ENCODE measurements at regions not wholly inside any gene's neighbourhood (a gene's known extent, or its start where the extent isn't known, plus 50 kb on each side); places are given as distances from the start of the nearest gene placed in this dataset.
"Not testable (repeated sequence)": the region's sequence is repeated elsewhere in the genome, so short reads cannot be mapped to it uniquely, and the experiment has no call there.

DNA sequence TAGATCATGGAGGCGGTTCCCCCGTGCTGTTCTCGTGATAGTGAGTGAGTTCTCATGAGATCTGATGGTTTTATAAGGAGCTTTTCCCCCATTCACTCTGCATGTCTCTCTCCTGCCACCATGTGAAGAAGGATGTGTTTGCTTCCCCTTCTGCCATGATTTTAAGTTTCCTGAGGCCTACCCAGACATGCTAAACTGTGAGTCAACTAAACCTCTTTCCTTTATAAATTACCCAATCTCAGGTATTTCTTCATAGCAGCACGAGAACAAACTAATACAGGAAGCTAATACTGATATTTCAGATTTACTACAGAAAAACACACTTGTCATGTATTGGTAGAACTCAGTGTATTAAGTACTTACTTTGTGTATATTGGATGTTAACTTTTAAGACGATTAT is 140.2 kb downstream of the MRPL39 start:
- TF ChIP-seq, protein P1, sequence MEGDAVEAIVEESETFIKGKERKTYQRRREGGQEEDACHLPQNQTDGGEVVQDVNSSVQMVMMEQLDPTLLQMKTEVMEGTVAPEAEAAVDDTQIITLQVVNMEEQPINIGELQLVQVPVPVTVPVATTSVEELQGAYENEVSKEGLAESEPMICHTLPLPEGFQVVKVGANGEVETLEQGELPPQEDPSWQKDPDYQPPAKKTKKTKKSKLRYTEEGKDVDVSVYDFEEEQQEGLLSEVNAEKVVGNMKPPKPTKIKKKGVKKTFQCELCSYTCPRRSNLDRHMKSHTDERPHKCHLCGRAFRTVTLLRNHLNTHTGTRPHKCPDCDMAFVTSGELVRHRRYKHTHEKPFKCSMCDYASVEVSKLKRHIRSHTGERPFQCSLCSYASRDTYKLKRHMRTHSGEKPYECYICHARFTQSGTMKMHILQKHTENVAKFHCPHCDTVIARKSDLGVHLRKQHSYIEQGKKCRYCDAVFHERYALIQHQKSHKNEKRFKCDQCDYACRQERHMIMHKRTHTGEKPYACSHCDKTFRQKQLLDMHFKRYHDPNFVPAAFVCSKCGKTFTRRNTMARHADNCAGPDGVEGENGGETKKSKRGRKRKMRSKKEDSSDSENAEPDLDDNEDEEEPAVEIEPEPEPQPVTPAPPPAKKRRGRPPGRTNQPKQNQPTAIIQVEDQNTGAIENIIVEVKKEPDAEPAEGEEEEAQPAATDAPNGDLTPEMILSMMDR (conservative IDR thresholded peaks at IDR 0.05; ENCODE audit: low read length) = not testable (repeated sequence)
- TF ChIP-seq EZH2phosphoT487 (IDR thresholded peaks at IDR 0.05; ENCODE audit: borderline replicate concordance) = not testable (repeated sequence)

All from Loucy (cell line).